HG03103 (cell line): ENCODE measurements at regions not wholly inside any gene's neighbourhood (a gene's known extent, or its start where the extent isn't known, plus 50 kb on each side); places are given as distances from the start of the nearest gene placed in this dataset.

Experiments used
- ATAC-seq: cut with Tn5 transposase; IDR thresholded peaks from one replicate; pipeline ENCODE4 v1.9.1; 2021; ENCODE audit warnings: low read depth; ENCODE audit not compliant: unreplicated experiment

DNA sequence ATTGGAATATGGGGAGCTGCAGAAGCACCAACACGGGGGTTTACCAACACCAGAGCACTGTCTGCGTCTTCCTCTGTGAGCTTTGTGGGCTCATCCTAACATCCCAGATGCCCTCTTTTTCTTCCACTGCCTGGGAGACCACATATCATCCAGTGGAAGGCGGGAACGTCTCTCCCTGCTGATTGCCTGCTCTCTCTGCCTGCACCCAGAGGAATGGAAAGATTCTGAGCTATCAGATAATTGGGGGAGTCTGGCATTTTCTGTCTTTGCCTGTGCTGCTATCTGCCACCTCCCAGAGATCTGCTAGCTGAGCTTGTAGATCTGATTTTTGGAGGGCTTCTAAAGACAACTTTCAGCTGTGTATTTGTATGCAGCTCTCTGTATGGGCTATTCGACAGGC lies 166.2 kb upstream of the PLXNA2 start:
- no peak for ATAC-seq

DNA sequence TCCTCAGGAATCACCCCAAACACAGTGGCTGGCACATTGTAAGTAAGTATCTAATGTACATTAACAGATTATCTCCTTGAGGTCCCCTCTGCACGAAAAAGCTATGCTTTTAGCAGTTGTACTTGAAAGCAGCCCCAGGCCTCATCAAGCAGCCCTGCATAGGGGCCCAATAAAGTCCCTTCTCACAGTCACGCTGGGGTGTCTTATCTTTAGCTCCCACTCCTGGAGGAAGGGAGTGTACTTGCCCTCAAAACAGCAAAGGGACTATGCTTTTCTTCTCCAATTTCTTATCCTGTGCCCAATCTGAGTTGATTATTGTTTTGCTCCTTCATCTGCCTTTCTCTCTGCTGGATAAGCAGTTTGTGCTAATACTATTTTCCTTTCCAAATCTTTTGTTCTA lies 168.8 kb upstream of the PLXNA2 start:
- no peak for ATAC-seq

DNA sequence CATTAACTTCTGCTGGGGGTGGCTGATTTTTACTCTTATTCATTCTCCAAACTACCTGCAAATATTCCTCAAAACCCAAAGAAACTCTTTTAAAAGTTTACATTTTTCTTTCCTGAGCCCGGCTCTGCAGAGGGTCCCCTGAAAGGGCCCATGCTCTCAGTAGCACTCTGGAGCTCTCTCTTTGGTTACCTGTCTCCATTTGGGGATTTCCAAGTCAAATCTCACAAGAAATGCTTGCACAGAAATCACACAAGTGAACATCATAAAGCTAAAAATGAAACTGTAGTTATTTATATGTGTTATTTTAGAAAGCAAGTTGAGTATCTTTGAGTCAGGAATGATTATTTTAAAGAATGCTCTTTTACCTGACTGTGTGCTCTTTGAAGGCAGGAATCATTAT lies 174.5 kb upstream of the PLXNA2 start:
- no peak for ATAC-seq

DNA sequence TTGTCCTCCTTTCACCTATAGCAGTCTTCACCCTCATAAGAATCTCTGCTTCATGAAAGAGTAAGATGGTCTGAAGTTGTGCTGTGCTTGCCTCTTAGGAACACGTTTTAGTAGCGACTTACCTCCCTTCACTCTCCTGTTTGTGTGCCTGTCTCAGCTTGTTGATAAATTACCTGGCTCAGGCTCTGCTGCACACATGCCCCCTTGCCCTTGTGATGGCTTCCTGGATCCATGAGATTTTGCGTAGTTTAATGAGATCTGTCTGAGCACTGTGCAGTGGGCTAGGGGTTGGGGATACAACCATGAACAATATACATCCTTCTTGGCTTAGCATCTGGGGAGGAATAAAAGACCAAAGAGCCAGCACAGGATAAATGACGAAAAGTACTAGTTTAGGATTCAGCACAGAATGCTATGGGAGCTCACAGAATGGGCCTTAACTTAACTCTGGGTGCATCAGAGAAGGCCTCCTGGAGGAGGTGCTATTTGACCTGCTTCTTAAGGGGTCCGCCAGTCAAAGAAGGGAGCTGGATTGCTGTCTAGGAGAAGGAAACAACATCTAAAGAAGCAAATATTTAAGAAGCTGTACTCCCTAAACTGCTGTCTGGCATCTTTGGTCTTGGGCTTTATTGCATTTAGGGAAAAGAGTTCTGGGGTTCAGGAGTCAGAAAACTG lies 175.7 kb upstream of the PLXNA2 start:
- no peak for ATAC-seq

DNA sequence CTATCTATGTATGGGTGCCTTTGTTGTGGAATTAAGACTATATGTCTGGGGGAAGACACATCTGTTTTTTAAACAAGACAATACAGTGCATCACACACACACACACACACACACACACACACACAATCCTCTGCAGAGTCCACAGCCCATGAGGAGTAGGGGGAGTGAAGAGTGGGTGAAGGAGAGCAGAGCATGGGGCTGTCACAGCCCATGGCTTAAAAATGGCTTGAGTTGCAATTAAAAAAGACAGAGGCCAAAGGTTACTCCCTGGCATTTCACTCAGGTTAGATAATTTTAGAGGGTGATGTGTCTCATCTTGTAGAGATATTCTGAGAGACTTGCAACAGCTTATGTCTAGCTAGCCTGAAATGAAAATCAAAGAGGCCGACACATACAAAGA lies 176.5 kb upstream of the PLXNA2 start:
- ATAC-seq: no peak

DNA sequence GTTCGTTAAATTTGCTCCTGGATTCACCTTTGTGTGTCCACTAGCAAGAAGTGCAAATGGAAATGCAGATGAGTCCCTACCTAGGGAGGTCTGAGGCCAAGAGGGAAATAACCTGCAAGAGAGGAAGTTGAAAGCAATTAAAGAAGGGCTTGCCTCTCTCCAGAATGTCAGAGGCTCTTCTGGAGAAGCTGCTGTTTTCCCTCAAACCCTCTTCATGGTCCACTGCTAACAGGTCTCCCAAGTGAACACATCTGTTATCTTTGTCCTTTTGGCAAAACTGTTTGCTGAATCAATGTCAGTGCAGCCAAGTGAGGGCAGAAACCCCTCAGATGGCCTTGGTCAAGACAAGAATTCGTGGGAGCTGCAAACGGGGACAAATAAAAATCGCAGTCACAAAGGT lies 177.3 kb upstream of the PLXNA2 start:
- ATAC-seq: no peak

DNA sequence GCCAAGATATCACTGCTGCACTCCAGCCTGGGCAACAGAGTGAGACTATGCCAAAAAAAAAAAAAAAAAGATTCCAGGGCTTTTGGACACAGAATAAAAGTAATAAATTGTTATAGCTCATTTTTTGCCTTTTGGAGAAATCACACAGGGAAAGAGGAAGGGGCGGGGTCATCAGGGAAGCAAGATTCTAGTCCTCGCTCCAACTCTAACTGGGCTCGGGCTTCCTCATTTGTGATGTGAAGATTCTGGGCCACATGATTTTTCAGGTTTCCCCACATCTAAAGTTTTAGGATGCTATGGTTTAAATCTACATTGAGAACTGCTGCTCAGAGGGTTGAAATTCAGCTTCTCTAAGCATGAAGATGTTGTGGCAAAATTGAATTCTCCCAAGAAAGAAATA lies 179.3 kb upstream of the PLXNA2 start:
- no peak for ATAC-seq

DNA sequence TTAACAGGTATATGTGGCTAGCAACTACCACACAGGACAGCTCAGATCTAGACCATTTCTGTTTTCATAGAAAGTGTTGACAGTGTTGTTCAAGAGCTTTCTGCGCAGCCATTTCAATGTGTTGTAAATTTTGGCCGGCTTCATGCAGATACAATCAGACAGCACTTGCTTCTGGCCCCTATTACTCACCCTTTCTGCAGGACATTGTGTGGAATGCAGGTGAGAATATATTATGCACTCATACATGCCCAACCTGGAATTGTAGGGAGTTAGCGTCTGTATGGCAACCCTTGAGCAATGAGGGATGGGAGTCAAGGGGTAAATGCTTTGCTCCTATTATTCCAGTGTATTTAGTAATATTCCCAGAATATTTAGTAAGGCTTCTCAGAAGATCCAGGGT lies 180.9 kb upstream of the PLXNA2 start:
- no peak for ATAC-seq

DNA sequence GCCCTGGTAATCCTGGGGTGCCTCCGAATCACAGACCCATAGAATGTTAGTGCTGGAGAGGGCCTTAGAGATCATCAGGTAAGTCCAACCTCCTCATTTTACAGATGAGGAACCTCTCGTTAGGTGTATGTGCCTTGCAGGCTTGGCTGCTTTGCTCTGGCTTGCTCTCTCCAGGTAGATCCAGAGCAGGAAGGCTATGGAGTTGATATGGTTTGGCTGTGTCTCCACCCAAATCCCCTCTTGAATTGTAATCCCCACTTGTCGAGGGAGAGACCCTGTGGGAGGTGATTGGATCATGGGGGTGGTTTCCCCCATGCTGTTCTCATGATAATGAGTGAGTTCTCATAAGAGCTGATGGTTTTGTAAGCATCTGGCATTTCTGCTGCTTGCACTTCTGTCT lies 186.0 kb upstream of the PLXNA2 start:
- ATAC-seq: no peak

DNA sequence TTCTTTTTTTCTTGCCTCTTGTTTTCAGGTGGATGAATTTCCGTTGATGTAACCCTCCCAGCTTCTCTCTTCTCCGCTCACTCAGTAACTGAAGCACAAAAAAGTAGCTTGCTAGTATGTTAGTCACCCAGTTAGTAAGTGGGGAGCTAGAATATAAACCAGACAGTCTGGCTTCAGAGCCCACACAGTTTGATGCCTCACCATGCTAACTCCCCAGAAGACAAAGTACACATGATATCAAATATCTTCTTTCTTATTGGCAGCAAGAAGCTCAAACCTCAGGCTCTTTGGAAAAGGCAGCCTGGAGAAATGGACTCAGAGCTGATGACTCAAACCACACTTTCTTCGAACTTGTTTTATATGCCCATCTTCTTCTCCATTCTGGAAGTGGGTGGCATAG lies 187.5 kb upstream of the PLXNA2 start:
- no peak for ATAC-seq

DNA sequence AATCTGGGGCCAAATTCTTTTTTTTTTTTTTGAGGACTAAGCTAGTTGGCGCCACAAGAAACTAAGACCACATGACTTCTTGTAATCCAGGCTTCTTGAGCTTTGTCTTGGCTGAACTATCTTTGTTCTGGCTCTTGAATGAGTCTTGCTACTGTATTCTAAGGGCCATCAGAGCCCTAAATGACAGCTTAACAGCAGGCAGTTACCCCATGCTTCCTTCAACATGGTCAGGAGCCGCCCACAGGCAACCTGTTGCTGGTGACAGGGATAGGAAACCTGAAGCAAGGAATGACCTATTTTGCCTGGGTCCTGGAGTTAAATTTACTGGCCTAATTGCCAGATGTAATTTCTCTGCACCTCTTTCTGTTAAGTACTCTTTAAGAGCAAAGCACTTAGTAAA lies 188.2 kb upstream of the PLXNA2 start:
- ATAC-seq: no peak

DNA sequence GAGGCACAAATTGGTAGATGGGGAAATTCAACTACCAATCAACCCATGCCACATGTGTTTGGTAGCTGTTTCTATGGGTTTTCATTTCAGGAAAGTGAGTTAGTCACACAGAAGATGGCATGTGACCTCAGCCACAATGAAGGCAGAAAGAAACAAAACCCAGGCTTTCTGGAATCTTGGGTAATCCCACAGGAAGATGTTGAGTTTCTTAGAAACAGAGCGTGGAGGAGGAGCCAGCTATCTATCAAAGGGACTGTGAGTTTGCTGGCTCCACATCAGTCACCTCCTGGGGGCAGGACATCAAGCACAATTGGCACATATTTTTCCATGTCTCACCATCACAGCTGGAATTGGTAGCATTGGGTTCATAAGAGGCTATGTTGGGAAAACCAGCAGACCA lies 188.9 kb upstream of the PLXNA2 start:
- no peak for ATAC-seq

DNA sequence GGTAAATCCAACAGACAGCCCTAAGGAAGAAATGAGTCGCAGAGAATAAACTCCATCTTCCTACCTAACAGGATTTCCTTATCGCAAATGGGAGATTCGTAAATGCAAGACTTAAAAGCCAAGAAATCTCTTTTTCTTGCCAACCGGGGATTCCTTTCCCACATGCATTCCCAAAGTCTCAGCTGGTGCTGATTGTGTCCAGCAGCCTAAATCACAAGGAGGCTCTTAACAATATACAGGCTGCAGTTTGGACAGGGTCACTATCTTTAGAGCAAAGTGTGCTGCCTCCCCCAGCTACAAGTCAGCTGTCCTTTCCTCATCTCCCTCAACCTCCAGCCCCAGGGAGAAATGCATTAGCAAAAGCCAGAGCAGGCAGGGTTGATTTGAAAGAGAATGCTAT lies 189.8 kb upstream of the PLXNA2 start:
- ATAC-seq: no peak

DNA sequence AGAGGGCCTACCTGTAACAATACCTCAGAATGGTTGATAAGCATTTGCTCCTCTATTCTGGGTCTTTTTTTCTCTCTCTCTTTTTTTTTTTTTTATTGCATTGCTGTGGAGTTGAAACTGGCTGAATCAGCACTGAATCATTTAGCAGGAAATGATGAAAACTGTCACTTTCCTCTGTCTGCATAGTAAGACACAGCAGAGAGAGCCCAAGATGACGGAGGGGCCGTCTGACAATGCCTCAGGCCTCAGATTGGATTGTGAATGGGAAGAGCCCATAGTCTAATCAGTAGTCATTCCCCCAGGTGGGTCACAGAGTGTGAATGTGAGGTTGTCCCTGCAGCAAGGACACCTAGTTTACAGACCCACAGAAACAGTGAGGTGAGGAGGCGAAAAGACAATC lies 193.2 kb upstream of the PLXNA2 start:
- no peak for ATAC-seq

DNA sequence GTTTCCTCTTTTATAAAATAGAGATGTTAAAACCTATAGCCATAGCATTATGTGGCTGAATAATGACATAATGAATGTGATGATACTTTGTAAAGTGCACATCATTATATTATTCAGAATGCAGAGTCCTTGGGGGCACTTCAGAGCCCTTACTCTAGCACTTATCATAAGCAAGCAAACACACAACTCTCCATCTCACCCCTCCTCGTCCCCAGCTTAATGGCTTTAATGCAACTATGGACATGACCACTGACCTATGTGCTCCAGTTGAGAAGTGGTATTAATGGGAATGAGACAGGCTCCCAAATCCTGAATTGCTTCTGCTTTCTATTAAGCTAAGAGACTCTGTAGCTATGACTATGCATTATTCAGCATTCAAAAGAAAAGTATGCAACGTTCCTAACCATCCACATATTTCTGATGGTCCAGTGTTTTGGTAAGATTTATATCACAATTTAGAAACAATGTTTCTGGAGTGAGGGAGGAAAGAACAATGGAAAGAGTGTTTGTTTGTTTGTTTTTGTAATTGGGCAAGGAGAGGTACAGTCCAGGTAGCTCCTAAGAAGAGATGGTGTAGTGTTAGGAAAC lies 194.0 kb upstream of the PLXNA2 start:
- ATAC-seq: no peak

DNA sequence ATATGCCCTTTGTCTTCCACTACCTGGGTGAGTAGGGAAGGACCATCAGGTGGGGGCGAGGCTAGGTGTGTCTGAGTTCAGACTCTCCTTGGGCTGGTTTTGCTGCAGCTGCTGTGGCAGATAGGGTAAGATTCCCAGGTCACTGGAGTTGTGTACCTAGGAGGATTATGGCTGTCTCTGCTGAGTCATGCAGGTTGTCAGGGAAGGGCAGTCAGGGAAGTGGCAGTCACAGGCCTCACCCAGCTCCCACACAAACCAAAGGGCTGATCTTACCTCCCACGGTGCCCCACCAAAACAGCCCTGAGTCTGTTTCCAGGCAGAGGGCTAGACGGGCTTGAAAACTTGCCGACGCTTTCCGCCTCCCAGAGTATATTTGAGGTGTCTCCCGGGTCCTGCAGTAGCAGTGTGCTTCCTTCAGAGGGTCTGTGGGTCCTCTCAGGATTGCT lies 201.6 kb upstream of the PLXNA2 start:
- no peak for ATAC-seq

DNA sequence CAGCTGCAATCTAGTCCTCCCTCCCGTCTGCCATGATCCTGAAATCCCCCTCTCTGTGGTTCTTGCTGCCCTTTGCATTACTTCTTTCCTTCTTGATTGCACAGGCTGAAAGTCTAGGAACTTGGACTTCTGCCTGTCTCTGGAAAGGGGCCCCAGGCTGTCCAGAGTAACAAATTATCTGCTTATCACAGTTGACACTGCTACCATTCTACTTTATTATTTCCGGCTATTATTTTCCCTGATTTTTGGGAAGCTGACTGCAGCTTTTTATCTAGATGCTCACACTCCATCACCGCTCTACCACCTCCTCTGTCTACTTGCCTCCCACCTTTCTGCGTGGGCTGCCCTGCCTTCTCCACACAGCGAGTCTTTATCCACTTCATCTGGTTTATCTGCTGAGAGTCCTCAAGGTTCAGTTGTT lies 202.1 kb upstream of the PLXNA2 start:
- ATAC-seq: no peak

DNA sequence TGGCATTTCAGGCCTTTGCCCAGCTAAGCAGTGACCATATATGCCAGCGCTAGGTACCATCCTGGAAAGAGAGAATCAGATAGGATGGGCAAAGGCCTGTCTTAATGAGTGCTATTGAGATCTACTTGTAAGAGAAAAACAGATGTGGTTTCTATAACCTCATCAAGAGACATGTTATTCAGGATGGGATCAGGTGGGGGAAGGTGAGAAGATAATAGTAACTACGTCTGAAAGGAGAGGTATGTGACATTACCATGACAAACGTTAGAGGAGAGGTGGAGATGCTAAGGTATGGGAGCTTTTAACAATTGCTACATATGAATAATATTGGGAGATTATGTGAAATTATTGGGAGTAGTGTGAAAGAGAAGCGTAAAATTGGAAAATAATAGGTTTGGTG lies 204.2 kb upstream of the PLXNA2 start:
- ATAC-seq: no peak

DNA sequence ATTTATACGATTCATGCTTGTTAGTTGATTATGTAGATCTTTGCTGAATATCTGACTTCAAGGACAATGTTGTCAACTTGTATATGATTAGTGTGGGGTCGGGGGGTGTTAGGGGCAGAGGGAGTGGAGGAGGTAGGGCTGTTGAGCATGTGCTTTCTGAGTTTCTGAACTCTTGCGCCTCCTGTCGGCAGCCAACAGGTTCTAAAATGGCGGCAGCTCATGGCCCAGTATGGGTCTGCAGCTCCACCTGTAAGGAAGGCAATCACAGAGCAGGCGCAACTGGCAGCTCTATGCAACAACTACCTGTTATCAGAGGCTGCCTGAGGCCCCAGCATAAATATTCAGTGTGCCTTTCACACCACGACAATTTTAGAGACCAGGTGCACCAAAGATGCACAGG lies 205.8 kb upstream of the PLXNA2 start:
- ATAC-seq: no peak

DNA sequence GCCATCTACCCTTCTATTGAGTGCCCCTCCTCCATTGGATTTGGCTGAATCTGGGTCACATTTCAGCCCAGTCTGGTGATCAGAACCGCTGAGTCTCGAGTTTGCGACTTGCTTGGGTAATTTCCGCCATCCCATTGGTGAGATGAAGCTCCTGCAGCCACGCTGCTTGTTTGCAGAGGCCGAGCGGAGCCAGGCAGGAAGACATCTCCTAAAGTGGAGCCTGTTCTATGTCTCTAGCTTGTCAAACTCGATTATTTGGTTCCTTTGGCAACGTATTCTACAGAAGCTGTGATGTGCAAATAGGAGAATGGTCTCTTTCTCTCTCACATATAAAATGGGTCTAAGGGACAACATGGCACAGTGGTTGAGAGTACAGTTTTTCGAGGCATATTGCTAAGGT lies 206.8 kb upstream of the PLXNA2 start:
- ATAC-seq: no peak

DNA sequence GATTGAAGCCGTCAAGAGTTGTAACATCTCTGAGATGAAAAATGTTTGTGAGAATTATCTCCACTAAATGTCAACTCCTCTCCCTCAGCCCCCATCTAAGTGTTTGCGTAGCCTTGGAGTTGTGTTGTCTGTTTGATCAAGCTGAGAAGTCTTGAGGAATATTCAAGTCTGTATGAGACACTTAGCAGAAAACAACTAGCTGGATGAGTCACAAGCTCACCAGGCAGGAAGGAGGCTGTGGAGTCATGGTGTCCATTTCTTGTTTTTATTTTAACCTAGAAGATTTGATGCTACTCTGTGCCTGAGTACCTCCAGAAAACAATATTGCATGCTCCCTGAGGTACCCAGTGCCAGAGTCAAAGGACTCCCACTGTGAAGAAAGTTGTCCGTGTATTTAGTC lies 211.6 kb upstream of the PLXNA2 start:
- no peak for ATAC-seq

DNA sequence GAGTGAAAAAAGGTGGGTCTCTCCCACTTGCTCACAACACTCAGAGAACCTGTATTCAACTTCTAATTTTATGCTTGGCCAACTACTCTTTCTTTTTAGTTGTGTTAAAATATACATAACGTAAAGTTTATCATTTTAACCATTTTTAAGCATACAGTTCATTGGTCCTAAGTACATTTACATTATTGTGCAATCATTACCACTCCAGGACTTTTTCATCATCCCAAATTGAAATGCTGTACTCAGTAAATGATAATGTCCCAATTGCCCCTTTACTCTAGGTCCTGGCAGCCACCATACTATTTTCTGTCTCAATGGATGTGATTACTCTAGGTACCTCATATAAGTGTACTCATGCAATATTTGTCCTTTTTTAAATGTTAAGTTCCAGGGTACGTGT lies 212.3 kb upstream of the PLXNA2 start:
- no peak for ATAC-seq

DNA sequence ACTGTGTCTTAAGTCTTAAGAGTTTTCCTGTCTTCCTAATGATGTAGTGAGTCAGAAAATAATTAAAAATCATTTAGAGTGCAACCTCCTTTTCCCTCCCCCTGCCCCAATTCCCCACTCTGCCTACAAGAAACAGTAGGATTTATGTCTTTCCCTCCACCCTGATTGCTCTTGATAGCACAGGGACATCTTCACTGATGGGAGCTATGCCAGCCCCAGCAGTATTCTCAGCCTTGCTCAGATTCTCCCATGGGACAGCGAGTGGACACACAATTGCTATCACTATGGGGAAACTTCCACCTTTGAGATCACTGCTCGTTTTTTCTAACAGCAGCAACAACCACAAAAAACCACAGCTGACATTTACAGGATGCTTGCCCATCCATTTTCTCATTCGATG lies 216.6 kb upstream of the PLXNA2 start:
- no peak for ATAC-seq
